ENCODE measurements at regions not wholly inside any gene's neighbourhood (a gene's known extent, or its start where the extent isn't known, plus 50 kb on each side); places are given as distances from the start of the nearest gene placed in this dataset.
"Not testable (repeated sequence)": the region's sequence is repeated elsewhere in the genome, so short reads cannot be mapped to it uniquely, and the experiment has no call there.

DNA sequence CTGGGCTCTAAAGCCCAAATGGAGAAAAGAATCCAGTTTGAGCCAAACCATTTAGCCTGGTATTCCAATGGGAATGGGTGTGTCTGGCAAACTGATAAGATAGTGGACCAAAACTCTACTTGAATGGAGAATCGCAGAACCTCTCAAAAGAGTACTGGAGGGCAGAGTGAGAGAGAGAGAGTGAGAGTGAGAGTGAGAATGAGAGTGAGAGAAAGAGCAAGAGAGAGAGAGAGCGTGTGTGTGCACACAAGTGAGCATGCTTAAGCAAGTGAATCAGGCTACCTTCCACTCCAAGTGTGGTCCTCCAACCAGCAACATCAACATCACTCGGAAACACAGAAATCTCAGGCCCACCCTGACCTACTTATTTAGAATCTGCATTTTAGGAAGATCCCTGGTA, 58.8 kb downstream of the UQCRFS1 start:
- Histone ChIP-seq H3K27ac (no peak overlapping the region), H3K4me3 (no peak overlapping the region), H3K9me3 (no peaks in the 10 kb centered on the region), H3K4me1 (no peaks in the 10 kb centered on the region), H3K36me3 (no peaks in the 10 kb centered on the region), H3K27me3 (no peaks in the 10 kb centered on the region)
- ATAC-seq, result no peak
- intact Hi-C loops (cut with DNase I), result no loop called here
- 23% methylated on average over 2 of the region's 3 CpGs for WGBS (ENCODE audit: insufficient coverage, low coverage, low lambda C conversion rate, missing lambda C conversion rate)
- no peak for DNase-seq
- TF ChIP-seq, protein P1, sequence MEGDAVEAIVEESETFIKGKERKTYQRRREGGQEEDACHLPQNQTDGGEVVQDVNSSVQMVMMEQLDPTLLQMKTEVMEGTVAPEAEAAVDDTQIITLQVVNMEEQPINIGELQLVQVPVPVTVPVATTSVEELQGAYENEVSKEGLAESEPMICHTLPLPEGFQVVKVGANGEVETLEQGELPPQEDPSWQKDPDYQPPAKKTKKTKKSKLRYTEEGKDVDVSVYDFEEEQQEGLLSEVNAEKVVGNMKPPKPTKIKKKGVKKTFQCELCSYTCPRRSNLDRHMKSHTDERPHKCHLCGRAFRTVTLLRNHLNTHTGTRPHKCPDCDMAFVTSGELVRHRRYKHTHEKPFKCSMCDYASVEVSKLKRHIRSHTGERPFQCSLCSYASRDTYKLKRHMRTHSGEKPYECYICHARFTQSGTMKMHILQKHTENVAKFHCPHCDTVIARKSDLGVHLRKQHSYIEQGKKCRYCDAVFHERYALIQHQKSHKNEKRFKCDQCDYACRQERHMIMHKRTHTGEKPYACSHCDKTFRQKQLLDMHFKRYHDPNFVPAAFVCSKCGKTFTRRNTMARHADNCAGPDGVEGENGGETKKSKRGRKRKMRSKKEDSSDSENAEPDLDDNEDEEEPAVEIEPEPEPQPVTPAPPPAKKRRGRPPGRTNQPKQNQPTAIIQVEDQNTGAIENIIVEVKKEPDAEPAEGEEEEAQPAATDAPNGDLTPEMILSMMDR (IDR thresholded peaks at IDR 0.05), result no peak
- no peak for TF ChIP-seq POLR2A (IDR thresholded peaks at IDR 0.05)

DNA sequence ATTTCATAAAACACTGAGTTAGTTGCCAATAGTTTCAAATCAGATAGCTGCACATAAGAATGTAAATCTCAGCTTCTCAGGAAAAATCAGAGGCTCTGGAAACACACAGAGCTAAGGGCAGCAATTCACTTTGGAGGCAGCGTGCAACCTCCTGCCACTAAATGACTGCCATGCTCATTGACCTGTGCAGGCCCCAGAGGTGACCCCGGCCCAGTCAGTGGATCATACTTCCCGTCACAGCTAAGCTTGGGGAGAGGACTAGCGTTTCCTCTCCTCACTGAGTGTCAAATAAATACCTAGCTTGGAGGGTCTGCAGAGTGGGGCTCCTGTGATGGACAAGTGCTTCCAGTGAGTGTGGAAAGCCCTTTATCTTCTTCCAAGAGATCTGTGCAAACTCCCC, 67.2 kb downstream of the UQCRFS1 start:
- ATAC-seq (no peak), DNase-seq (no peak)
- Histone ChIP-seq H3K9me3 (no peaks in the 10 kb centered on the region), H3K27me3 (no peaks in the 10 kb centered on the region), H3K4me3 (no peak overlapping the region), H3K4me1 (no peaks in the 10 kb centered on the region), H3K27ac (no peak overlapping the region), H3K36me3 (no peaks in the 10 kb centered on the region)
- intact Hi-C loops (cut with DNase I), result no loop called here
- TF ChIP-seq, protein P1 (IDR thresholded peaks at IDR 0.05), result no peak
- no peak for TF ChIP-seq POLR2A (IDR thresholded peaks at IDR 0.05)
- 27% methylated on average over 3 of the region's 4 CpGs for WGBS (ENCODE audit: insufficient coverage, low coverage, low lambda C conversion rate, missing lambda C conversion rate)

DNA sequence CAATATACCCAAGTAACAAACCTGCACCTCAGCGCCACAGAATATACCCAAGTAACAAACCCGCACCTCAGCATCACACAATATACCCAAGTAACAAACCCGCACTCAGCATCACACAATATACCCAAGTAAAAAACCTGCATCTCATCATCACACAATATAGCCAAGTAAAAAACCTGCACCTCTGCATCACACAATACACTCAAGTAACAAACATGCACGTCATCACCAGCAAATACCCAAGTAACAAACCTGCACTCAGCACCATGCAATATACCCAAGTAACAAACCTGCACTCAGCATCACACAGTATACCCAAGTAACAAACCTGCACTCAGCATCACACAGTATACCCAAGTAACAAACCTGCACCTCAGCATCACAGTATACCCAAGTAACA, 69.8 kb downstream of the UQCRFS1 start:
- no peak for TF ChIP-seq POLR2A (IDR thresholded peaks at IDR 0.05)
- TF ChIP-seq, protein P1 (IDR thresholded peaks at IDR 0.05), result no peak
- WGBS (ENCODE audit: insufficient coverage, low coverage, low lambda C conversion rate, missing lambda C conversion rate), result 78% methylated on average over 4 of the region's 4 CpGs

DNA sequence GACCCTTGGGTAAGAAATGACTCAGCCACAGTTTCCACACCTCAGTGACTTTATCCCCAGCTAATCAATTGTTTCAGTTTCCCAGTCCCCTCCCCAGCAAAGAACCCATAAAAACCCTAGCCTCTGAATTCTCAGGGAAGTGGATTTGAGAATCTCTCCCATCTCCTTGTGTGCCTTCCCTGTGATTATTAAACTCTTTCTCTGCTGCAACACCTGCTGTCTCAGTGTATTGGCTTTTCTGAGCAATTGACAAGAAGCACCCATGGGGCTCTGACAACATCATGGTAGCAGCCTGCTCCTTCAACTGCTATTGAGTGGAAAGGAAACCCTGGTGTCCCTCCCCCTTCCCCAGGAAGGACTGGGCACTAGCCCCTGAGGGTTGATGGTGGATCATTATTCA, 73.7 kb downstream of the UQCRFS1 start:
- H3K27ac ChIP-seq, result no peak overlapping the region
- intact Hi-C loops (cut with DNase I), result no loop called here
- ATAC-seq, result no peak
- no peaks in the 10 kb centered on the region for H3K36me3 ChIP-seq
- no peaks in the 10 kb centered on the region for H3K27me3 ChIP-seq
- peaks cover 0 to 10% (median 4%) of the 10 kb centered on the region in 4 donors for H3K9me3 ChIP-seq
- no peak for DNase-seq
- no peak for TF ChIP-seq POLR2A (IDR thresholded peaks at IDR 0.05)
- TF ChIP-seq, protein P1 (IDR thresholded peaks at IDR 0.05), result no peak
- H3K4me1 ChIP-seq, result no peaks in the 10 kb centered on the region
- no peak overlapping the region for H3K4me3 ChIP-seq

More for the DNA sequence above, 69.8 kb downstream of the UQCRFS1 start:
- peaks cover 0 to 10% (median 4%) of the 10 kb centered on the region in 4 donors for H3K9me3 ChIP-seq
- no peaks in the 10 kb centered on the region for H3K4me1 ChIP-seq
- no peak overlapping the region for H3K27ac ChIP-seq
- no peaks in the 10 kb centered on the region for H3K27me3 ChIP-seq
- no peak overlapping the region for H3K4me3 ChIP-seq
- intact Hi-C loops (cut with DNase I), result no loop called here
- no peaks in the 10 kb centered on the region for H3K36me3 ChIP-seq
- ATAC-seq, result no peak
- DNase-seq, result no peak

DNA sequence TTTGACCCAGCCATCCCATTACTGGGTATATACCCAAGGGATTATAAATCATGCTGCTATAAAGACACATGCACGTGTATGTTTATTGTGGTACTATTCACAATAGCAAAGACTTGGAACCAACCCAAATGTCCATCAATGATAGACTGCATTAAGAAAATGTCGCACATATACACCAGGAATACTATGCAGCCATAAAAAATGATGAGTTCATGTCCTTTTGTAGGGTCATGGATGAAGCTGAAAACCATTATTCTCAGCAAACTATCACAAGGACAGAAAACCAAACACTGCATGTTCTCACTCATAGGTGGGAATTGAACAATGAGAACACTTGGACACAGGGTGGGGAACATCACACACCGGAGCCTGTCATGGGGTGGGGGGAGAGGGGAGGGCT, 74.7 kb downstream of the UQCRFS1 start:
- 41% methylated on average over 2 of the region's 3 CpGs for WGBS (ENCODE audit: insufficient coverage, low coverage, low lambda C conversion rate, missing lambda C conversion rate)
- H3K9me3 ChIP-seq, result peaks cover 0 to 10% (median 4%) of the 10 kb centered on the region in 4 donors

More for the DNA sequence above, 74.7 kb downstream of the UQCRFS1 start:
- intact Hi-C loops (cut with DNase I); H3K27me3 ChIP-seq; H3K36me3 ChIP-seq; H3K4me1 ChIP-seq; ATAC-seq; H3K4me3 ChIP-seq; DNase-seq; H3K27ac ChIP-seq: not testable (repeated sequence)
